ENCODE measurements at regions not wholly inside any gene's neighbourhood (a gene's known extent, or its start where the extent isn't known, plus 50 kb on each side); places are given as distances from the start of the nearest gene placed in this dataset.

- peak; percentile 84 for DNase-seq (ENCODE audit: low read depth)
- no peak for TF ChIP-seq CTCF (IDR thresholded peaks at IDR 0.05; ENCODE audit: insufficient read depth, low read depth, low read length)
- H3K4me3 ChIP-seq (ENCODE audit: low read depth, low read length) = no peak overlapping the region
Measured at GRCh38 chr5:93208141-93208751, 372.8 kb downstream of the NR2F1-AS1 start.

- no peak for TF ChIP-seq CTCF (IDR thresholded peaks at IDR 0.05; ENCODE audit: insufficient read depth, low read depth, low read length)
- no peak for DNase-seq (ENCODE audit: low read depth)
- no peak overlapping the region for H3K4me3 ChIP-seq (ENCODE audit: low read depth, low read length)
Measured at GRCh38 chr5:93206203-93206602, 374.8 kb downstream of the NR2F1-AS1 start.

- no peak for TF ChIP-seq CTCF (IDR thresholded peaks at IDR 0.05; ENCODE audit: insufficient read depth, low read depth, low read length)
- DNase-seq (ENCODE audit: low read depth) = no peak
- no peak overlapping the region for H3K4me3 ChIP-seq (ENCODE audit: low read depth, low read length)
Measured at GRCh38 chr5:93201061-93201460, 380.0 kb downstream of the NR2F1-AS1 start.

GRCh38 chr5:93196986-93197385, 384.0 kb downstream of the NR2F1-AS1 start:
- DNase-seq (ENCODE audit: low read depth) = no peak
- H3K4me3 ChIP-seq (ENCODE audit: low read depth, low read length) = no peak overlapping the region
- no peak for TF ChIP-seq CTCF (IDR thresholded peaks at IDR 0.05; ENCODE audit: insufficient read depth, low read depth, low read length)

- H3K4me3 ChIP-seq (ENCODE audit: low read depth, low read length) = no peak overlapping the region
- no peak for TF ChIP-seq CTCF (IDR thresholded peaks at IDR 0.05; ENCODE audit: insufficient read depth, low read depth, low read length)
- DNase-seq (ENCODE audit: low read depth) = peak; percentile 84
Measured at GRCh38 chr5:93193431-93194347, 387.3 kb downstream of the NR2F1-AS1 start.

- no peak for TF ChIP-seq CTCF (IDR thresholded peaks at IDR 0.05; ENCODE audit: insufficient read depth, low read depth, low read length)
- DNase-seq (ENCODE audit: low read depth) = no peak
- no peak overlapping the region for H3K4me3 ChIP-seq (ENCODE audit: low read depth, low read length)
Measured at GRCh38 chr5:93192683-93193082, 388.3 kb downstream of the NR2F1-AS1 start.
